HL-60 (cell line): ENCODE measurements at regions not wholly inside any gene's neighbourhood (a gene's known extent, or its start where the extent isn't known, plus 50 kb on each side); places are given as distances from the start of the nearest gene placed in this dataset.

Experiments used
- GABPA ChIP-seq: IDR thresholded peaks from 2 replicates; pipeline ENCODE4 v1.6.1; 2012; ENCODE audit warnings: low read depth
- POLR2AphosphoS5 ChIP-seq: IDR thresholded peaks from 2 replicates; pipeline ENCODE4 v1.6.1; 2012; ENCODE audit warnings: low read depth
- SPI1 ChIP-seq: IDR thresholded peaks from 2 replicates; pipeline ENCODE4 v1.6.1; 2012; ENCODE audit warnings: low read depth, mild to moderate bottlenecking, borderline replicate concordance
- TF ChIP-seq, protein P1 (sequence below): IDR thresholded peaks from one replicate; pipeline ENCODE4 v1.5.1; 2011; ENCODE audit warnings: low read length, control low read depth, inconsistent platforms; ENCODE audit not compliant: insufficient read depth
- TF ChIP-seq, protein P2 (sequence below): IDR thresholded peaks from 2 replicates; pipeline ENCODE4 v1.6.1; 2012; ENCODE audit warnings: low read depth; ENCODE audit not compliant: insufficient replicate concordance

DNA sequence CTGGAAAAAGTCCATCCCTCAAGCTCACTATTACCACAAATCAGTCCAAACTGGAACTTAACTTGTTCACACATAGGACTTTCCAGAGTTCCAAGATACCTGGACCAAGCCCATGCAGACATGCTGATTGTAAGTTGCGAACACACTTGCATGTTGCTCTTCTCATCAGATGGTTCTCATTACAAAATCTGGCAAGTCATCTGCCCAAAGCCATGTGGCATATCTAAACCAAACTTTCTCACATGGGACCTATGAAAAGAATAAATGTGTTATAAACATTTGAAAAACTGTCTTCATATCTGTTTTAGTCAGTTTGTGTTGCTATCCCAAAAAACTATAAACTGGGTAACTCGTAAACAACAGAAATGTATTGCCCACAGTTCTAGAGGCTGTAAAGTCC lies 58.8 kb upstream of the MKLN1 start:
- TF ChIP-seq, protein P1, sequence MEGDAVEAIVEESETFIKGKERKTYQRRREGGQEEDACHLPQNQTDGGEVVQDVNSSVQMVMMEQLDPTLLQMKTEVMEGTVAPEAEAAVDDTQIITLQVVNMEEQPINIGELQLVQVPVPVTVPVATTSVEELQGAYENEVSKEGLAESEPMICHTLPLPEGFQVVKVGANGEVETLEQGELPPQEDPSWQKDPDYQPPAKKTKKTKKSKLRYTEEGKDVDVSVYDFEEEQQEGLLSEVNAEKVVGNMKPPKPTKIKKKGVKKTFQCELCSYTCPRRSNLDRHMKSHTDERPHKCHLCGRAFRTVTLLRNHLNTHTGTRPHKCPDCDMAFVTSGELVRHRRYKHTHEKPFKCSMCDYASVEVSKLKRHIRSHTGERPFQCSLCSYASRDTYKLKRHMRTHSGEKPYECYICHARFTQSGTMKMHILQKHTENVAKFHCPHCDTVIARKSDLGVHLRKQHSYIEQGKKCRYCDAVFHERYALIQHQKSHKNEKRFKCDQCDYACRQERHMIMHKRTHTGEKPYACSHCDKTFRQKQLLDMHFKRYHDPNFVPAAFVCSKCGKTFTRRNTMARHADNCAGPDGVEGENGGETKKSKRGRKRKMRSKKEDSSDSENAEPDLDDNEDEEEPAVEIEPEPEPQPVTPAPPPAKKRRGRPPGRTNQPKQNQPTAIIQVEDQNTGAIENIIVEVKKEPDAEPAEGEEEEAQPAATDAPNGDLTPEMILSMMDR: no peak
- no peak for TF ChIP-seq SPI1
- TF ChIP-seq POLR2AphosphoS5: no peak
- TF ChIP-seq, protein P2, sequence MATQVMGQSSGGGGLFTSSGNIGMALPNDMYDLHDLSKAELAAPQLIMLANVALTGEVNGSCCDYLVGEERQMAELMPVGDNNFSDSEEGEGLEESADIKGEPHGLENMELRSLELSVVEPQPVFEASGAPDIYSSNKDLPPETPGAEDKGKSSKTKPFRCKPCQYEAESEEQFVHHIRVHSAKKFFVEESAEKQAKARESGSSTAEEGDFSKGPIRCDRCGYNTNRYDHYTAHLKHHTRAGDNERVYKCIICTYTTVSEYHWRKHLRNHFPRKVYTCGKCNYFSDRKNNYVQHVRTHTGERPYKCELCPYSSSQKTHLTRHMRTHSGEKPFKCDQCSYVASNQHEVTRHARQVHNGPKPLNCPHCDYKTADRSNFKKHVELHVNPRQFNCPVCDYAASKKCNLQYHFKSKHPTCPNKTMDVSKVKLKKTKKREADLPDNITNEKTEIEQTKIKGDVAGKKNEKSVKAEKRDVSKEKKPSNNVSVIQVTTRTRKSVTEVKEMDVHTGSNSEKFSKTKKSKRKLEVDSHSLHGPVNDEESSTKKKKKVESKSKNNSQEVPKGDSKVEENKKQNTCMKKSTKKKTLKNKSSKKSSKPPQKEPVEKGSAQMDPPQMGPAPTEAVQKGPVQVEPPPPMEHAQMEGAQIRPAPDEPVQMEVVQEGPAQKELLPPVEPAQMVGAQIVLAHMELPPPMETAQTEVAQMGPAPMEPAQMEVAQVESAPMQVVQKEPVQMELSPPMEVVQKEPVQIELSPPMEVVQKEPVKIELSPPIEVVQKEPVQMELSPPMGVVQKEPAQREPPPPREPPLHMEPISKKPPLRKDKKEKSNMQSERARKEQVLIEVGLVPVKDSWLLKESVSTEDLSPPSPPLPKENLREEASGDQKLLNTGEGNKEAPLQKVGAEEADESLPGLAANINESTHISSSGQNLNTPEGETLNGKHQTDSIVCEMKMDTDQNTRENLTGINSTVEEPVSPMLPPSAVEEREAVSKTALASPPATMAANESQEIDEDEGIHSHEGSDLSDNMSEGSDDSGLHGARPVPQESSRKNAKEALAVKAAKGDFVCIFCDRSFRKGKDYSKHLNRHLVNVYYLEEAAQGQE: no peak
- no peak for TF ChIP-seq GABPA
